SK-N-SH (cell line): ENCODE measurements at regions not wholly inside any gene's neighbourhood (a gene's known extent, or its start where the extent isn't known, plus 50 kb on each side); places are given as distances from the start of the nearest gene placed in this dataset.
A peak's percentile ranks its signal among the peaks of the same experiment; 100 is the strongest.

Source experiments
- CTCF ChIA-PET: fragments of 300-600, 350-600 bp; formaldehyde crosslinking; extraction: SDS; loops from one replicate; lab custom pipeline; 2021; lab: Yijun Ruan, JAX
- POLR2A ChIA-PET: fragments of 350-600 bp; sonication (Branson Sonifier 250); formaldehyde crosslinking; extraction: SDS; loops from one replicate; lab custom pipeline; 2020; ENCODE audit warnings: antibody characterized with exemption, inconsistent platforms; lab: Yijun Ruan, JAX
- DNase-seq: peaks from one replicate; pipeline ENCODE4 v3.0.0; 2012
- H2AFZ ChIP-seq: fragments of 200-600 bp; sonication (generic); 2 replicates; pipeline ENCODE4 v1.8.1; 2016; ENCODE audit warnings: antibody characterized with exemption, mild to moderate bottlenecking, low read depth
- H3F3A ChIP-seq: fragments of 200-600 bp; sonication (generic); replicated peaks from 2 replicates; pipeline ENCODE3; 2016; ENCODE audit warnings: antibody characterized with exemption, mild to moderate bottlenecking; ENCODE audit not compliant: insufficient read depth
- H3K27ac ChIP-seq, 2 experiments: fragments of 200-500 bp in 1 of 2; fragments of 200-600 bp in 1 of 2; sonication (Bioruptor generic) in 1 of 2; sonication (generic), shearing (Covaris generic) in 1 of 2; 2 replicates each; pipeline versions ENCODE4 v1.5.1 to v1.6.1; 2014 to 2016; ENCODE audit warnings: low read depth in 2 of 2, inconsistent platforms in 1 of 2, low read length in 1 of 2, mild to moderate bottlenecking in 1 of 2, mixed read lengths in 1 of 2
- H3K27me3 ChIP-seq: fragments of 200-600 bp; sonication (generic), shearing (Covaris generic); 2 replicates; pipeline ENCODE4 v1.6.1; 2016; ENCODE audit warnings: mixed run types; ENCODE audit not compliant: insufficient read depth
- H3K36me3 ChIP-seq, 2 experiments: fragments of 200-500 bp in 1 of 2; fragments of 200-600 bp in 1 of 2; sonication (Bioruptor generic) in 1 of 2; sonication (generic) in 1 of 2; replicated peaks in 1 of 2; 2 replicates each; pipeline versions ENCODE3 to v1.5.1; 2014 to 2016; ENCODE audit warnings: low read length in 1 of 2, mild to moderate bottlenecking in 1 of 2; ENCODE audit not compliant: insufficient read depth in 2 of 2, control insufficient read depth in 1 of 2
- H3K4me1 ChIP-seq, 2 experiments: fragments of 200-500 bp in 1 of 2; fragments of 200-600 bp in 1 of 2; sonication (Bioruptor generic) in 1 of 2; sonication (generic), shearing (Covaris generic) in 1 of 2; 2 replicates each; pipeline versions ENCODE4 v1.5.1 to v1.6.1; 2014 to 2016; ENCODE audit warnings: low read depth in 1 of 2, low read length in 1 of 2, mixed run types in 1 of 2; ENCODE audit not compliant: insufficient read depth in 2 of 2, control insufficient read depth in 1 of 2
- H3K4me2 ChIP-seq: fragments of 200-600 bp; sonication (generic), shearing (Covaris generic); 2 replicates; pipeline ENCODE4 v1.6.1; 2017; ENCODE audit warnings: mixed run types
- H3K4me3 ChIP-seq, 2 experiments: fragments of 200-500 bp in 1 of 2; fragments of 200-600 bp in 1 of 2; sonication (Bioruptor generic) in 1 of 2; sonication (generic), shearing (Covaris generic) in 1 of 2; 2 replicates each; pipeline versions ENCODE4 v1.5.1 to v1.8.1; 2014 to 2016; ENCODE audit warnings: low read depth in 2 of 2, inconsistent platforms in 1 of 2, low read length in 1 of 2, mild to moderate bottlenecking in 1 of 2, mixed read lengths in 1 of 2, moderate library complexity in 1 of 2
- H3K79me2 ChIP-seq: fragments of 200-600 bp; sonication (generic); 2 replicates; pipeline ENCODE4 v1.8.1; 2017; ENCODE audit warnings: mild to moderate bottlenecking; ENCODE audit not compliant: insufficient read depth
- H3K9ac ChIP-seq: fragments of 200-600 bp; sonication (generic); 2 replicates; pipeline ENCODE4 v1.6.1; 2017; ENCODE audit warnings: mixed run types
- H3K9me2 ChIP-seq: fragments of 200-600 bp; sonication (generic); 2 replicates; pipeline ENCODE4 v1.6.1; 2017; ENCODE audit warnings: mixed run types
- H3K9me3 ChIP-seq: fragments of 200-600 bp; sonication (generic); 2 replicates; pipeline ENCODE4 v1.6.1; 2017; ENCODE audit warnings: mixed run types, mild to moderate bottlenecking, moderate library complexity
- H4K20me1 ChIP-seq: fragments of 200-600 bp; sonication (generic); 2 replicates; pipeline ENCODE4 v1.6.1; 2017; ENCODE audit warnings: mild to moderate bottlenecking, mixed run types; ENCODE audit not compliant: insufficient read depth
- CHD2 ChIP-seq: fragments of 150-350 bp; IDR thresholded peaks from 2 replicates; pipeline ENCODE4 v1.6.1; 2018; ENCODE audit warnings: low read length; ENCODE audit not compliant: partially characterized antibody
- ELF1 ChIP-seq: IDR thresholded peaks from 2 replicates; pipeline ENCODE4 v1.4.0; 2012
- EP300 ChIP-seq, 2 experiments: IDR thresholded peaks; 2 replicates each; pipeline versions ENCODE4 v1.4.0 to v1.6.1; 2012; ENCODE audit warnings: borderline replicate concordance in 1 of 2, low read depth in 1 of 2, low read length in 1 of 2
- EZH2phosphoT487 ChIP-seq: fragments of 200-600 bp; sonication (generic); IDR thresholded peaks from 2 replicates; pipeline ENCODE4 v1.6.1; 2017; ENCODE audit warnings: low read depth, mixed run types, mild to moderate bottlenecking, antibody characterized with exemption, moderate library complexity, borderline replicate concordance
- FOXM1 ChIP-seq: IDR thresholded peaks from 2 replicates; pipeline ENCODE4 v1.4.0; 2012; ENCODE audit warnings: low read depth, mild to moderate bottlenecking
- GABPA ChIP-seq: IDR thresholded peaks from 2 replicates; pipeline ENCODE4 v1.4.0; 2012; ENCODE audit warnings: low read depth, mild to moderate bottlenecking
- JUND ChIP-seq: IDR thresholded peaks from 2 replicates; pipeline ENCODE4 v1.4.0; 2012
- MXI1 ChIP-seq: IDR thresholded peaks from 2 replicates; pipeline ENCODE4 v1.6.1; 2012; ENCODE audit warnings: mild to moderate bottlenecking, low read depth, low read length, improper control_type of control experiment
- RAD21 ChIP-seq: IDR thresholded peaks from 2 replicates; pipeline ENCODE4 v1.6.1; 2012; ENCODE audit warnings: mild to moderate bottlenecking, low read length
- RCOR1 ChIP-seq: fragments of 150-350 bp; IDR thresholded peaks from 2 replicates; pipeline ENCODE4 v1.6.1; 2017; ENCODE audit warnings: antibody characterized with exemption, low read length
- REST ChIP-seq: IDR thresholded peaks from 2 replicates; pipeline ENCODE4 v1.6.1; 2012; ENCODE audit warnings: mild to moderate bottlenecking, low read depth, low read length, moderate library complexity
- RXRA ChIP-seq: IDR thresholded peaks from 2 replicates; pipeline ENCODE4 v1.4.0; 2012; ENCODE audit warnings: low read depth, mild to moderate bottlenecking, borderline replicate concordance
- SIN3A ChIP-seq: IDR thresholded peaks from 2 replicates; pipeline ENCODE4 v1.6.1; 2012; ENCODE audit warnings: low read depth, mild to moderate bottlenecking, low read length, moderate library complexity, borderline replicate concordance
- SMC3 ChIP-seq: IDR thresholded peaks from 2 replicates; pipeline ENCODE4 v1.6.1; 2012; ENCODE audit warnings: low read depth, low read length, improper control_type of control experiment
- TAF1 ChIP-seq: IDR thresholded peaks from 2 replicates; pipeline ENCODE4 v1.6.1; 2012; ENCODE audit warnings: low read depth, mild to moderate bottlenecking, low read length, moderate library complexity, borderline replicate concordance
- TEAD4 ChIP-seq: IDR thresholded peaks from 2 replicates; pipeline ENCODE4 v1.4.0; 2012; ENCODE audit warnings: mild to moderate bottlenecking, borderline replicate concordance; ENCODE audit not compliant: insufficient read depth
- ZBTB33 ChIP-seq: IDR thresholded peaks from 2 replicates; pipeline ENCODE4 v1.4.0; 2012; ENCODE audit warnings: low read depth, borderline replicate concordance
- WGBS: methylation state at CpG from one replicate; pipeline ENCODE4 v1.1.6; 2017; ENCODE audit warnings: low lambda C conversion rate; 5-methylcytosine and 5-hydroxymethylcytosine counted together
- TF ChIP-seq, protein P1 (sequence below): fragments of 150-350 bp; IDR thresholded peaks from 2 replicates; pipeline ENCODE4 v1.6.1; 2017; ENCODE audit warnings: antibody characterized with exemption, low read length, low read depth, borderline replicate concordance

- TF ChIP-seq RXRA (no peak), MXI1 (no peak), FOXM1 (no peak), SIN3A (no peak), EZH2phosphoT487 (no peak)
These were observed 416.1 kb downstream of the TAF11L14 start (continued) for GRCh38 chr5:18050345-18050744.

- Histone ChIP-seq H4K20me1 (no peaks in the 10 kb centered on the region), H3K4me3 (no peak overlapping the region), H3K27me3 (no peaks in the 10 kb centered on the region), H3K27ac (no peak overlapping the region), H3K4me1 (no peaks in the 10 kb centered on the region), H3F3A (no peaks in the 10 kb centered on the region), H3K9me3 (no peaks in the 10 kb centered on the region), H3K79me2 (no peaks in the 10 kb centered on the region), H3K36me3 (no peaks in the 10 kb centered on the region), H3K9ac (no peak overlapping the region), H3K4me2 (no peak overlapping the region), H3K9me2 (no peaks in the 10 kb centered on the region), H2AFZ (no peak overlapping the region)
- POLR2A ChIA-PET, result no interaction called here
- no peak for DNase-seq
- WGBS, result 8% methylated on average over 4 of the region's 4 CpGs
- TF ChIP-seq RCOR1, result no peak
- TF ChIP-seq, protein P1, sequence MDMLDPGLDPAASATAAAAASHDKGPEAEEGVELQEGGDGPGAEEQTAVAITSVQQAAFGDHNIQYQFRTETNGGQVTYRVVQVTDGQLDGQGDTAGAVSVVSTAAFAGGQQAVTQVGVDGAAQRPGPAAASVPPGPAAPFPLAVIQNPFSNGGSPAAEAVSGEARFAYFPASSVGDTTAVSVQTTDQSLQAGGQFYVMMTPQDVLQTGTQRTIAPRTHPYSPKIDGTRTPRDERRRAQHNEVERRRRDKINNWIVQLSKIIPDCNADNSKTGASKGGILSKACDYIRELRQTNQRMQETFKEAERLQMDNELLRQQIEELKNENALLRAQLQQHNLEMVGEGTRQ, result no peak
- no peak for TF ChIP-seq JUND
- no peak for TF ChIP-seq SIN3A
- no peak for TF ChIP-seq MXI1
- TF ChIP-seq SMC3, result no peak
- TF ChIP-seq ZBTB33, result no peak
- TF ChIP-seq EZH2phosphoT487, result no peak
- no peak for TF ChIP-seq EP300 (IDR thresholded peaks at IDR 0.05; ENCODE audit: borderline replicate concordance in 1 of 2, low read depth in 1 of 2, low read length in 1 of 2)
- no peak for TF ChIP-seq GABPA
- CTCF ChIA-PET, result no interaction called here
These were observed 416.5 kb downstream of the TAF11L14 start for GRCh38 chr5:18050776-18051175.

- H3K9ac ChIP-seq, result no peak overlapping the region
- H3K27me3 ChIP-seq, result no peaks in the 10 kb centered on the region
- H4K20me1 ChIP-seq, result no peaks in the 10 kb centered on the region
- no peak overlapping the region for H3K4me3 ChIP-seq
- H3K4me1 ChIP-seq, result no peaks in the 10 kb centered on the region
- 0% methylated on average over 1 of the region's 1 CpG for WGBS
- ChIA-PET CTCF (interaction anchor here (0.7 kb wide), 2 partner anchors 109 to 250 kb away, joined by 3 to 4 read pairs; no protein-coding TSS in a partner anchor), POLR2A (no interaction called here)
- H3K27ac ChIP-seq, result no peak overlapping the region
- H3K4me2 ChIP-seq, result no peak overlapping the region
- no peak for DNase-seq
- H3F3A ChIP-seq, result no peaks in the 10 kb centered on the region
- no peaks in the 10 kb centered on the region for H3K79me2 ChIP-seq
- H2AFZ ChIP-seq, result 0 out of 2 replicates have a peak overlapping the region, but pooled peaks have one; percentile 35
- H3K9me3 ChIP-seq, result no peaks in the 10 kb centered on the region
- no peaks in the 10 kb centered on the region for H3K36me3 ChIP-seq
- no peaks in the 10 kb centered on the region for H3K9me2 ChIP-seq
- no peak for TF ChIP-seq SMC3
- TF ChIP-seq RAD21, result no peak
- no peak for TF ChIP-seq MXI1
- no peak for TF ChIP-seq TAF1
- TF ChIP-seq REST, result no peak
- TF ChIP-seq TEAD4, result no peak
- no peak for TF ChIP-seq ELF1
- TF ChIP-seq CHD2, result no peak
- TF ChIP-seq, protein P1, result no peak
These were observed 417.7 kb downstream of the TAF11L14 start for GRCh38 chr5:18051953-18052352.
